ENCODE measurements at regions not wholly inside any gene's neighbourhood (a gene's known extent, or its start where the extent isn't known, plus 50 kb on each side); places are given as distances from the start of the nearest gene placed in this dataset.

DNA sequence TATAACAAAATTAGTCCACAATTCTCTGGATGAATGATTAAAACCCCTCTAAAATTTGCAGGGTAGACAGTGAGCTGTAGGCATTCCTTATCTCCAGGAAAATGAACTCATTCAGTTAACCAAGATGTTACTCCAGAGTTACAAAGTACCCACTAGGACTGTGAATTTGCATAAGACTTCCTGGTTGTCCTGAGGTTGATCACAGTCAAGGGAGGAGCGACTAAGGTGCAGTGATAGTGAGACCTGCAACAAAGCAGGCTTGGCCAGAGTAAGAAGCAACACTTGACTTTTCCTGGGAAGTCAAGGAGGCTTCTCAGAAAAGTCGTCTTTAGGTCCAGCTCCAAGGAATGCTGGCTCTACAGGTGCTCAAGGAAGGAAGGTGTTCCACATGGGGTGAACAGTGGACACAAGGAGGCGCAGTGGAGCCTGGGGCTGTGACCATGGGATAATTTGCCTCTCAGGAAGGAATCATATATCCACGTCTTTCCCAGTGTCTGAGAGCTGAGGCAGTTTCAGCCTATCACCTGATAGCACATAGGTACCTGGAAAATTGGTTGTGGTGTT lies 821.1 kb upstream of the EEF2KMT start:
- no peak for TF ChIP-seq TAF1 (IDR thresholded peaks at IDR 0.05; ENCODE audit: borderline replicate concordance, insufficient read depth, low read length)
- TF ChIP-seq SIN3A (IDR thresholded peaks at IDR 0.05; ENCODE audit: borderline replicate concordance, insufficient read depth, low read length): no peak
- TF ChIP-seq, protein P1, sequence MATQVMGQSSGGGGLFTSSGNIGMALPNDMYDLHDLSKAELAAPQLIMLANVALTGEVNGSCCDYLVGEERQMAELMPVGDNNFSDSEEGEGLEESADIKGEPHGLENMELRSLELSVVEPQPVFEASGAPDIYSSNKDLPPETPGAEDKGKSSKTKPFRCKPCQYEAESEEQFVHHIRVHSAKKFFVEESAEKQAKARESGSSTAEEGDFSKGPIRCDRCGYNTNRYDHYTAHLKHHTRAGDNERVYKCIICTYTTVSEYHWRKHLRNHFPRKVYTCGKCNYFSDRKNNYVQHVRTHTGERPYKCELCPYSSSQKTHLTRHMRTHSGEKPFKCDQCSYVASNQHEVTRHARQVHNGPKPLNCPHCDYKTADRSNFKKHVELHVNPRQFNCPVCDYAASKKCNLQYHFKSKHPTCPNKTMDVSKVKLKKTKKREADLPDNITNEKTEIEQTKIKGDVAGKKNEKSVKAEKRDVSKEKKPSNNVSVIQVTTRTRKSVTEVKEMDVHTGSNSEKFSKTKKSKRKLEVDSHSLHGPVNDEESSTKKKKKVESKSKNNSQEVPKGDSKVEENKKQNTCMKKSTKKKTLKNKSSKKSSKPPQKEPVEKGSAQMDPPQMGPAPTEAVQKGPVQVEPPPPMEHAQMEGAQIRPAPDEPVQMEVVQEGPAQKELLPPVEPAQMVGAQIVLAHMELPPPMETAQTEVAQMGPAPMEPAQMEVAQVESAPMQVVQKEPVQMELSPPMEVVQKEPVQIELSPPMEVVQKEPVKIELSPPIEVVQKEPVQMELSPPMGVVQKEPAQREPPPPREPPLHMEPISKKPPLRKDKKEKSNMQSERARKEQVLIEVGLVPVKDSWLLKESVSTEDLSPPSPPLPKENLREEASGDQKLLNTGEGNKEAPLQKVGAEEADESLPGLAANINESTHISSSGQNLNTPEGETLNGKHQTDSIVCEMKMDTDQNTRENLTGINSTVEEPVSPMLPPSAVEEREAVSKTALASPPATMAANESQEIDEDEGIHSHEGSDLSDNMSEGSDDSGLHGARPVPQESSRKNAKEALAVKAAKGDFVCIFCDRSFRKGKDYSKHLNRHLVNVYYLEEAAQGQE (IDR thresholded peaks at IDR 0.05; ENCODE audit: insufficient read depth in 1 of 2, low read depth in 2 of 2, low read length in 2 of 2): no peak
- TF ChIP-seq FOXP2 (optimal IDR thresholded peaks at IDR 0.05; ENCODE audit: borderline replicate concordance, extremely low read depth, extremely low read length, insufficient read depth): no peak
- no peak for TF ChIP-seq POLR2AphosphoS5 (IDR thresholded peaks at IDR 0.05; ENCODE audit: low read depth, low read length)

DNA sequence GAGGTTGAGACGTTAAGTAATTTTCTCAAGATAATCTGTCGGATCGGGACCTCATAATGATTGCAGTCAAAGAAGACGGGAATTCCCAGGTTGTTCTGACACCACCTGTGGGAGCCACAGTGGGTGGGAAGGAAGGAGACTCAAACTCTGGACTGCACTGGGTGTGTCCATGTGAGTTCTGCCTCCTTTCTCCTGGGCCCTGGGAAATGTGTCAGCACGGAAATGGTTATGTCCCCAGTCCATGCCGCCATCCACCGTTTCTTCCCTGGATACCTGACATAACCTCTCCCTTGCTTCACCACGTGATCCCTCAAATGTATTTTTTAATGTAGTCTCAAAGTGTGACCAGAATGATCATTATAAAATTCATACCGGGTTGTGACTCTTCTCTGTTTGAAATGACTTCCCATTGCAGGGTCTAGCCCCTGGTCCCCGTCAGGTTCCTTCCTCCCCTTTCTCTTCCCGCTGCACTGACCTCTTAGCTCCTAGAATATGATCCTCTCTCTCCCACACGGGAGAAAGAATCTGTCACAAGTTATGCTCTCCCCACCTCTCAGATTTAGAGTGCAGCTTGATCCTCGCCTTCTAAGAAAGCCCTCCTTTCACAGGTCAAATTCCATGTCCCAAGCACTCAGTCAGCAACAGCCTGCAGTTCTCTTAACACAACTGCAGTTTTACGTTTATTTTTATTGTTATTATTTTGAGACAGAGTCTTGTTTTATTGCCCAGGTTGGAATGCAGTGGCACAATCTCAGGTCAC lies 820.0 kb upstream of the EEF2KMT start:
- no peak for TF ChIP-seq FOXP2 (optimal IDR thresholded peaks at IDR 0.05; ENCODE audit: borderline replicate concordance, extremely low read depth, extremely low read length, insufficient read depth)
- TF ChIP-seq SIN3A (IDR thresholded peaks at IDR 0.05; ENCODE audit: borderline replicate concordance, insufficient read depth, low read length): no peak
- TF ChIP-seq, protein P1 (IDR thresholded peaks at IDR 0.05; ENCODE audit: insufficient read depth in 1 of 2, low read depth in 2 of 2, low read length in 2 of 2): no peak
- TF ChIP-seq POLR2AphosphoS5 (IDR thresholded peaks at IDR 0.05; ENCODE audit: low read depth, low read length): no peak
- TF ChIP-seq TAF1 (IDR thresholded peaks at IDR 0.05; ENCODE audit: borderline replicate concordance, insufficient read depth, low read length): no peak

DNA sequence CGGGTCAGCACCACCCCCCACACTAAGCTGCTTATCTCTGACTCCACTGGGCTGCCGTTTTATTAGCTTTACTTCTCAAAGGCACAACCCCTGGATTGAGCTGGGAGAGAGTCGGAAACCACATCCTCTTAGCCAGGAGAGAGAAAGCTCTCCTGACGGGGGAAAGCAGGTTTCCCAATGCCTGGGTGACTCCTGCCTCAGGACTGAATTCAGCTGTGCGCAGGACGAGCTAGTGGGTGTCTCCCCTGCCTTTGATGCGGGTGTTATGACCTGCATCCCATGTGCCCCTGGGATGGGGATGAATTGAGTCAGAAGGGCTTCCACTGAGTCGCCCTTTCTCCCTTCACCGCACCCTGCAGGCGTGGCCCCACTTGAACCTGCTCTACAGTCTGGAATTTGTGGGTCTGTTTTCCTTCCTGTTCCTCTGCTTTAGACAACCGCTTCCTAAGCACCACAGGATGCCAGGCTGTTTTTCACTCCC lies 819.2 kb upstream of the EEF2KMT start:
- TF ChIP-seq FOXP2 (optimal IDR thresholded peaks at IDR 0.05; ENCODE audit: borderline replicate concordance, extremely low read depth, extremely low read length, insufficient read depth): no peak
- TF ChIP-seq SIN3A (IDR thresholded peaks at IDR 0.05; ENCODE audit: borderline replicate concordance, insufficient read depth, low read length): no peak
- no peak for TF ChIP-seq TAF1 (IDR thresholded peaks at IDR 0.05; ENCODE audit: borderline replicate concordance, insufficient read depth, low read length)
- no peak for TF ChIP-seq POLR2AphosphoS5 (IDR thresholded peaks at IDR 0.05; ENCODE audit: low read depth, low read length)
- TF ChIP-seq, protein P1 (IDR thresholded peaks at IDR 0.05; ENCODE audit: insufficient read depth in 1 of 2, low read depth in 2 of 2, low read length in 2 of 2): no peak

DNA sequence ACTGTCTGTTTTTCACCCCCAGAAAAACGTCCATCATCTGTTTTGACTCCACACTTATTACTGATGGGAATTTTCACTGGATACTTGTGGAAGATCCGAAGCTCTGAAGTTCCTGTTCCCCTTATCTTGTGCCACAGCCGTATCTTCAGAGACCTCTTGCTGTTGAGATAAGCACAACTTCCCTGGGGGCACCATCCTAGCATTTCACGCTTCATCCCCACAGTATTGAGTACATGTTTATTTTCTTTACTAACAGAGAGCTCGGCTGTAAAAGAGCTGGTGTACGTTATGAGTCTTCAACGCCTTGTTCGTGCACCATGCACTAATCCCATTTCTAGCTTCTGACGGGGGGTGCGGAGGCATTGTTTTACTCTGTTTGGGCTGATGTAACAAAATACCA lies 813.6 kb upstream of the EEF2KMT start:
- TF ChIP-seq SIN3A (IDR thresholded peaks at IDR 0.05; ENCODE audit: borderline replicate concordance, insufficient read depth, low read length) (no peak), TAF1 (IDR thresholded peaks at IDR 0.05; ENCODE audit: borderline replicate concordance, insufficient read depth, low read length) (no peak), POLR2AphosphoS5 (IDR thresholded peaks at IDR 0.05; ENCODE audit: low read depth, low read length) (no peak), FOXP2 (optimal IDR thresholded peaks at IDR 0.05; ENCODE audit: borderline replicate concordance, extremely low read depth, extremely low read length, insufficient read depth) (no peak)
- TF ChIP-seq, protein P1 (IDR thresholded peaks at IDR 0.05; ENCODE audit: insufficient read depth in 1 of 2, low read depth in 2 of 2, low read length in 2 of 2): no peak
